Stimulated activated CD8-positive, alpha-beta memory T cell treated with anti-CD3 and anti-CD28 coated beads, Interleukin-4, amount 100 ng/mL, for 24 hours (primary cell): ENCODE measurements at regions not wholly inside any gene's neighbourhood (a gene's known extent, or its start where the extent isn't known, plus 50 kb on each side); places are given as distances from the start of the nearest gene placed in this dataset.
"Not testable (repeated sequence)": the region's sequence is repeated elsewhere in the genome, so short reads cannot be mapped to it uniquely, and the experiment has no call there.

ENCODE experiments used
- DNase-seq: peaks from one replicate; pipeline ENCODE4 v3.0.0-alpha.2; 2020; ENCODE audit warnings: low read depth

DNA sequence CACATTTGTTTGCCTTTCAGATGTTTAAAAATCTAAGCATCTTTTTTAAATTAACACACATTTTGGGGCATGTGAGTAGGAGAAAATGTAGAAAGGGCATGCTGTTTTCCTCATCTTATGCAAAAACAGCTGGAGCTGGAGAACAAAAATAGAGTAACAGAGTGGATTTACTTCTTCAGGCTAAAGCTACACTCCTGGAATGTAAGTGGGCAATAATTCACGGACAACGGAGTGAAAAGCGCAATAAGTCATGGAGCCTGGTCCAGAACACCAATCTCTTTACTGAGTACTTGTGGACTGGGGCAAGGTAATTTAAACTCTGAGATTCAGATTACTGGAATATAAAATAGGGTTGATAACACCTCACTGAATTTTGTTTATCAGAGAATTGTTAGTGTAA lies 1018.8 kb upstream of the HS3ST1 start:
- no peak for DNase-seq

DNA sequence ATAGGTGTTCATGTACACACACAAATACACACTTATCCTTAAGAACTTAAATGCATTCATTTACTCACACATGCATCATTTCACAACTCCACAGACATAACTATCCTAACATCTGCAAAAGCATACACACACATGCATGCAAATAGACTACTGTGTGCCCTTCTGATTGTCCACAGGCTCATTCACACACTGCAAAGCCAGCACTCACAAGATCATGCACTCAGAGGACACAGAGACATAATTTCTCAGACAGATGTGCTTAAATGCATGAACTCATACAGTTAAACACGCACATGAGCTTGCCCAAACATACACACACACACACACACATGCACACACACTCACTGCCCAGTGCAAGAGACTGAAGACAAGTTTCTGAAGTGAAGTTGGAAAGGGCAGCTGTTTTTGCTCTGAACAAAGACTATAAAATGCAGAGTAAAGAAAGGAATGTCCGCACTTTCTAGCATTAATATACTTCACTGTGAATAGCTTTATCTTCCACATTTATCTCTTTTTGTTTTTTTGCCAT lies 1018.0 kb upstream of the HS3ST1 start:
- no peak for DNase-seq

DNA sequence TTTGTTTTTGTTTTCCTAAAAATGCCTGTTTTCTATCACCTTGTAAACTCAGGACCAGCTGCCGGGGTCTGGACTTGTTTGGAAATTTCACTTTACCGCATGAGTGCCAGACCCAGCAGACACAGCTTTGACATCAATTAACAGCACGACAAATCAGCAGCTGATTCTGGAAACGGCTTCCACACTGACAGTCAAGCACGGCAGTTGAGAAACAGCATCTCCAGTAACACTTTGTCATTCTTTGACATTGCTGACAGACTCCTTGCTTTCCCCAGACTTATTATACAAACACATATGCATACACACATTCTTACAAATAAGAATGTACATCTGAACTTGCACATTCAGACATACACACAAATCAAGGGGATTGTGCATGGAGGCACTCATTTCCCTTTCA lies 1017.6 kb upstream of the HS3ST1 start:
- DNase-seq: no peak

DNA sequence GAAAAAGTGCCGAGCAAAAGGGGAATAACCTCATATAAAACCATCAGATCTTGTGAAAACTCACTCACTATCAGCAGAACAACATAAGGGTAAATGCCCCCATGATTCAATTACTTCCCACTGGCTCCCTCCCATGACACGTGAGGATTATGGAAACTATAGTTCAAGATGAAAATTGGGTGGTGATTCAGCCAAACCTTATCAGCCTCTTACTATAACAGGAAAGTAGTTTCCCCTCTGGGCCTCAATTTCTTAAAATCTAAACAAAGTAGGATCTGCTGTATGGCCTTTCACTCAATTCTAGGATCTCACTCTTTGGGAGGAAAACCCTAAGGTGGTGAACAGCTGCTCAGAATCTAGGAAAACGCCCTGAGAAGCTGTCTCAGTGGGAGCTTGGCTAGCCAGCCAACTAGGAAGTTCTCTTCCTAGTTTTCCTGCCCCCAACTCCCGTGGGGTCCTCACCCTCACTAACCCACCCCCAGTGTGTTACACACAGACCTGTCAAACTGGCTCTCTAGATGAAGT lies 1017.1 kb upstream of the HS3ST1 start:
- no peak for DNase-seq

DNA sequence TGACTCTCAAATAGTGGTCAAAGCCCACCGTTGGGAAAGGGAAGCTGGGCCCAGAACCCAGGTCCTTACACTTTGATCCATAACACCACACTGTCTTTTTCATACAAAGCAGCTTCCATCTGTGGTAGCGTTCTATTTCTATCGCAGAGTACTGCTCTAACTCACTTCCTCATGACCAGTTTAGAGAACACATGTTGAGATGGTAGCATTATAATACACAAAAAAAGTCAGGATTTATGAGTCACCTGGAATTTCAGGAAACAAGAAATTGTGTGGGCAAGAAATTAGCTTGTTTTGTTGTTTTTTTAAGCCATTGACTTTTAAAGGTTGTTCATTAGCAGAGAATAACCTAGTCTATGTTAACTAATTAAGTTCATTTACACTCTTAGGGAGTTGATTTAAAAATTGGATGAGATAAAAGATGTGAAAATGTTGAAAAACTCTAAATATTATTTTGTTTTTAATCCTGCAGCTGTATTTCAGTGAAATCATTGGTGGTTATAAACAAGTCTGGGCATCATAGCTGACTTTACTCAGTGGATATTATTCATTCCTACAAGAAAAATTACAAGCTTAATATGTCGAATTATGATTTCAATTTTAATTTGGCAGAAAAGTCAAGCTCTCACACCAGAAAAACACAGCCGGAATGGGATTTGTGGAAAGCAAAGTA lies 1011.1 kb upstream of the HS3ST1 start:
- no peak for DNase-seq

DNA sequence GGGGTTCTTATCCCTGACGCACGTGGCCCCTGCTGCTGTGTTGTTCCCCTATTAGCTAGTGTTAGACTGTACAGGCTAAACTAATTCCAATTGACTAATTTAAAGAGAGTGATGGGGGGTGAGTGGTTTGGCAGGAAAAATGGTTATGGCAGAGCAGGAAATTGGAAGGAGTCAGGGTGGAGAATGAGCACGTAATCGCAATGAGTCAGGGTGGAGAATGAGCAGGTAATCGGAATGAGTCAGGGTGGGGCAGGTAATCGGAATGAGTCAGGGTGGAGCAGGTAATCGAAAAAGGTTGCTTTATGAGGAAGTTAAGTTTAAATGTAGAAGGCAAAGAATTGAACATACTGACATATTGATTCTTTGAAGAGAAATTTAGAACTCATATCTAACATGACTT lies 1002.6 kb upstream of the HS3ST1 start:
- DNase-seq: not testable (repeated sequence)

DNA sequence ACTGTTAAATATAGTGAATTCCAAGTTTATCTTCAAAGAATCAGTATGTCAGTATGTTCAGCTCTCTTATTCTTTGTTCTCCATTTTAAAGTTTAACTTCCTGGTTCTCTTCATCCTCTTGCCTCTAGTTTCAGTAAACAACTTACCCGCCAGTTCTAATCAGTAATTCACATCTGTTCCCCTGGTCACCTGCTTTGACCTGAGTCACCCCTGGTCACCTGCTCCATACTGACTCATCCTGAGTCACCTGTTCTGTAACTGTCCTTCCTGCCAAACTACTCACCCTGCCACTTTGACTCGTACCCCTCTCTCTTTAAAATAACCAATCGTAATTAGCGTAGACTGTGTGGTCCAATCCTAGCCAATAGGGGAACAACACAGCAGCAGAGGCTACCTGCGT lies 992.7 kb upstream of the HS3ST1 start:
- no peak for DNase-seq

DNA sequence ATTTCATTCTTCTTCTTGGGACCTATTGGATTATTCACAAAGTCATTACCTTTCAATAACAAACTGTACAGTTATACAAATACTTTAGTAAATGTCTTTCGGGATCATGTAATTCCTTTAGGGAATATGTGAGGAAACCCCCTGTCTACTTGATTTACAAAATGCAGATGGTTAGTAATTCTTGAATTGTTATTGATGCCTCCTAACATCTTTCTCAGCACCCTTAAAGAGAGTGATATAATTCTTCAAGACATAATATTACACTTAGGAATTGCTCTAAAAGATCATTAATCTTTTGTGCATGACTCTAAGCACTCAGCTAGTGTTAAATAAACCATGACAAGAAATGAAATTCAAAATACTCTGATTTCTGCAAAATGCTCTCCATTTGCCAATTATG lies 988.1 kb upstream of the HS3ST1 start:
- no peak for DNase-seq

DNA sequence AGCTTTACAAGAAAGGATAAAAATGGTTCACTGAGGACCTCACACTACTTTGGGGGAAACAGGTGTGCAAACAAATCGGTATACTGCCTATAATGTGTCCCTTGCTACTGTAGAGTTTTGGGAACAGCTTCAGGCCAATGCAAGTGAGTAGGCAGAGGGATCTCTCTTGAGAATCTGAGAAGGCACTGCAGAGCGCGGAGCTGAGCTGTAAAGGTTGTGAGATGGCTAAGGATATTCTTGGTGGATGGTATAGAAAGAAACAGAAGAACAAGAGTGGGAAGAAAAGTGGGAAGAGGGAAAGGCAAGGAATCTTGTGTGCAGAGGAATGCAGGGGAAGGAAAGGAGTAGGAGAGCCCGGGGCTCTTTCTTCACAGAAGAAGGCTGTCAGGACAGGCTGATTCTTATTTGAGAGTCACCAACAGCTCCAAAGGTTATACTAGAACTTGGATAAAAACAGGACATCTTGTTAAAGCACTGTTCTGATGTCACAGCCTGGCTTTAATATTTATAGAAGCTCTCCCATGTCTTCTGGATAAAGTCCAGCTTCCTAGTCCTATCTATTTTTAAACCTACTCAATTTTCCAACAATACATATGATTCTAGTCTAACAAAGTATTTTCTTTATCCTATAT lies 985.6 kb upstream of the HS3ST1 start:
- no peak for DNase-seq

DNA sequence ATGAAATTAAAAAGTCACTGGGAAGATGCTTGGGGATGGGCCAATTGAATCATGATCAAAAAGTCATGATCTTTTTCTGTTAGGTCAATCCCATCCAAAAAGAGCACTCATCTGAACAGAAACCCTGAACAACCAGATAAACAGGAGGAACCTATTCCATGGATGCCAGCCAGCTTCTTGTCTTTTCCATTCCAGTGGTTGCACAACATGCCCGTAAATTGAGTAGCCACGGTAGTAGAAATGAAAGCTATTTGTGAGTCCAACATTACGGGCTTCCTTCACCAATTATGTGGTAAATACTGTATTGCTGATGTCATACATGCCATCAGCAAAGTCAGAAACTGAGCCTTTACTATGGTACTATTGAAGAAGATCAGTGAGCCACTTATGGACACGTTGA lies 982.4 kb upstream of the HS3ST1 start:
- no peak for DNase-seq

DNA sequence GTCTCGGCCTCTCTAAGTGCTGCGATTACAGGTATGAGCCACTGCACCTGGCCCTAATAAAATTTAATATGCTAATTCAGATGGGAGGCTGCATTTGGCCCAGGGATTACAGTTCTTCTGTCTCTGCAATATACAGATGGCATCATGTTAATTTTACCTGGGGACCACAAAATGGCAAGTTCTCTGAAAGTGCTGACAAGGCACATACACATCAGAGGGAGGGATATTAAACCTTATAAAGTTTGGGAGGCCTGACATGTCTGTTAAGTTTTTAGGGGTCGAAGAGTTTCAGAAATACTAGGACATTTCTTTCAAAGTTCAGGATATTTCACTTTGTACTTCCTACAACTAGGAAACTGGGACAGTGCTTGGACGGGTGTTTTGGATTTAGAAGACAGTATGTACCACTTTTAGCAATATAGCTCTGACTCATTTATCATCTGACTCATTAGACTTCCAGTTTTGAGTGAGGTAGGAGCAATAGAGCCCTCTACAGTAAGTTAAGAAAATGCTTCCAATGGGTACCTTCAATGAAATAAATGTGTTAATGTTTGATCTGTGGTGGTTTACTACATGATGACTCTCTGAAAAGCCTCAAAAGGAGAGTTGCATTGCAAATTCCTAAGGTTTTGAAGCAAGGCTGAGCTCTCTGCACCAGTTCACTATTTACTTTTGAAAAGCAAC lies 981.0 kb upstream of the HS3ST1 start:
- no peak for DNase-seq

DNA sequence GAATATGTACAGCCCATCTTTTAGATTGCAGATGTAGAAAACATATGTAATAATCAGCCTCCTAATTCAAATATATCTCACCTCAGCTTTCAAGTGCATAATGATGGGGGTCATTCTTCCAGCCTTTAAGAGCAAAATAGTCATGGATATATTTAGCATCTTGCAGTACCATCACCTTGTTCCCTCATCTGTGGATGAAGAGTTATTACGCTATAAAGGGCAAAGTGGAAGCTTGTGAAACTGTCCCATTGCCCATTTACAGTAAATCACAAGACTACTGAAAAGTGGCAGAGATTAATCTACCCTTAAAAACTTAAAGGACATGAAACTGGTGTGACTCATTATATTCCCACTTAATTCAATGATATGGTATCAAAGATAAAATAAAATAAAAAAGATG lies 979.7 kb upstream of the HS3ST1 start:
- no peak for DNase-seq

DNA sequence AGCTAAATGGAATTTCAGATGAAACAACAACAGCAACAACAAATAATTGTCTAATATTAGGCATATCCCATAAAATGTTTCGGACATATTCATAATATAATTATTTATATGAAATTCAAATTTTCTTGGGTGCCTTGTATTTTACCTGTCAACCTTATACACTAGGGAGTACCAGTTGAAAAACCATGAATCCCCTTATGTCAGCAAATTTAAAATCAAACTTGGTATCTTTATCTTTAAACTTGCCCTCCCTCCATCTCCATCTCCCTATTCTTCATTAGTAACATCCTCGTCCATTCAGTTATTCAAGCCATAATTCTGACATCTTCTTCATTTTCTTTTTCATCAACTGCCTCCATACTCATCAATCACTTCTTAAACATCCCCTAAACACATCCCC lies 974.5 kb upstream of the HS3ST1 start:
- no peak for DNase-seq

DNA sequence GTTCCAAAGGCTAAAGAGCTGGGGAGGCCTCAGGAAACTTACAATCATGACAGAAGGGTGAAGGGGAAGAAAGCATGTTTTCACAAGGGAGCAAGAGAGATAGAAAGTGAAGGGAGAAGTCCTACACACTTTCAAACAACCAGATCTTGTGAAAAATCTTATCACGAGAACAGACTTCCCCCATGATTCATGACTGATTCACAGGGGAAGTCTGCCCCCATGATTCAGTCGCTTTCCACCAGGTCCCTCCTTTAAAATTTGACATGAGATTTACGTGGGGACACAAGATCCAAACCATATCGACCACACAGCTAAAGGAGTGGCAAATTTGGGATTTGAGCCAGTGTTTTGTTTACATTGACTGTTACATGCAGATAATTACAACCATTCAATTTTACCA lies 971.1 kb upstream of the HS3ST1 start:
- DNase-seq: no peak

DNA sequence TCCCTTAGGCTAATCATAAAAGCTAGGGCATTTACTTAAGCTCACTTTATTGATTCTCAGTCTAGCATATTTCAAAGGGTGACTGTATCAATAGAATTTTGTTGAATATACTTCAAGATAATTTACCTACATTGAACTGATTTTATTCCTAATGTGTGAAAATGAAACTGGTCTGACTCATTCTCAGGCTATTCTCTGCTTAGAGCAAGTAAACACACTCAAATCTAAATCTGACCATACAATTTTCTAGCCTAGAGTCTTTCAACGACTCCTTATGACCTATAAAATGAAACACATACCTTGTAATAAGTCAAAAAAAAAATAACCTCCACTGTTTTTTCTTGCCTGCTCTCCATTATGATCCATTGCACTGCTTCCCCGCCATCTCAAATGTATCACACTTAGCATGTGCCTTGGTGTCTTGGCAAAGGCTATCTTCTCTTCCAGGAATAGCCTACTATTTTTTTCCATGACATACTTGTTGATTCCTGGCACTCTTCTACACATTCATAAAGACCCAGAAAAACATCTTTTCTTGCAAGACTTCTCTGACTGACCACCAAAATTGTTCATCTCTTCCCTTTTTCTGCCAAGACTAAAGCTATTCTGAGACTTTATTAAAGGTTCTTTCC lies 965.1 kb upstream of the HS3ST1 start:
- no peak for DNase-seq

DNA sequence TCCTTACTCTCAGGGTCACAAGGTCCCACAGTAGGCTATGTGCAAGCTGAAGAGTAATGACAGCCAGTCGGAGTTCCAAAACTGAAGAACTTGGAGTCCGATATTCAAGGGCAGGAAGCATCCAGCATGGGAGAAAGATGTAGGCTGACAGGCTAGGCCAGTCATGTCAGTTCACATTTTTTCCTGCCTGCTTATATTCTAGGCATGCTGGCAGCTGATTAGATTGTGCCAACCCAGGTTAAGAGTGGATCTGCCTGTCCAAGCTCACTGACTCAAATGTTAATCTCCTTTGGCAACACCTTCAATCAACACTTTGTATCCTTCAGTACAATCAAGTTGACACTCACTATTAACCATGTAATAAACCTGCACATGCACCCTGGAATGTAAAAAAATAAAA lies 960.9 kb upstream of the HS3ST1 start:
- DNase-seq: no peak

DNA sequence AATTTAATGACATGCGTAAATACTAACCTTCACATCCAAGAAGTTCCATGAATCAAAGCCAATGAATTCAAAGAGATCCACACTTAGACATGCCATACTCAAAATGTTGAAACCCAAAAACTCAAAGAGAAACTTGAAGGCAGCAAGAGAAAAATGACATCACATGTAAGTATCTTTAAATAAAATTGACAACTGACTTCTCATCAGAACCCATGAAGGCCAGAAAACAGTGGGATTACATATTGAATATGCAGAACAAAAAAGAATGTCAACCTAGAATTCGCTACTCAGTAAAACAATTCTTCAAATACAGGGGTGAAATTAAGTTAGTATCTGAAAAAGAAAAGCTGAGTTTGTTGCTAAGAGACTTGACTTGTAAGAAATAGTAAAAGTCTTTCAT lies 953.9 kb upstream of the HS3ST1 start:
- DNase-seq: no peak

DNA sequence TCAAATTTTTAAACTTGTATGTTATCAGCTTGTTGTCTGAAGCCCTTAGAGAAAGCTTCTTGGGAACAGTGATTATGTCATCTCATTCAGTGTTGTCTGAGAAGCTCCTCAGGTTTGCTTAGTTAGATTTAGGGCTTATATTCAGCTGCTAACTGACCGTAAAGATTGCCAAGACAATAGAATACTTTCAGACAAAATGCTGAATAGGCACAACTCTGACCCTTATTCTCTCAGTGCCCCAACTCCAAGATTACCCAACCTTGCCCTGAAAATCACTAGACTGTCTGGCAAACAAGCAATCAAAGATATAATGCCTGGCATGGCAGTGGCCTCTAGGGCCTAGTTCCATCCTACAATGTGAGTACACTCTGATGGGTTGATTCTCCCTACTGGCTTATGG lies 950.5 kb upstream of the HS3ST1 start:
- no peak for DNase-seq

DNA sequence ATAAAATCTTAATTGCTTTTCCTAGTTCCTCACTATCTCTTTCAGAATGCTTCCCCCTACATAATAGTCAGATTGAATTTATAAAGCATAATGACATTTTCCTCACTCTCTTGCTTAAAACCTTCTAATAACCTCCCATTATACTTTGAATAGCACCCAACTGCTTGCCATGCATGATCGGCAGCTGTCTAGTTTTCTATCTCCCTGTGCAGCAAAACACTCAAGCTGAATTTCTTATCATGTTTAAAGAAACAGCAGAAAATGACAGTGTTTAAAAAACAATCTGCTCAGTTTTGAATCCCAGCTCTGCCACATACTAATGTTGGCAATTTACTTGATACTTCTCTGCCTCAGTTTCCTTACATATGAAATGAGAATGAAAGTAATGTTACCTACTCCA lies 947.1 kb upstream of the HS3ST1 start:
- no peak for DNase-seq

DNA sequence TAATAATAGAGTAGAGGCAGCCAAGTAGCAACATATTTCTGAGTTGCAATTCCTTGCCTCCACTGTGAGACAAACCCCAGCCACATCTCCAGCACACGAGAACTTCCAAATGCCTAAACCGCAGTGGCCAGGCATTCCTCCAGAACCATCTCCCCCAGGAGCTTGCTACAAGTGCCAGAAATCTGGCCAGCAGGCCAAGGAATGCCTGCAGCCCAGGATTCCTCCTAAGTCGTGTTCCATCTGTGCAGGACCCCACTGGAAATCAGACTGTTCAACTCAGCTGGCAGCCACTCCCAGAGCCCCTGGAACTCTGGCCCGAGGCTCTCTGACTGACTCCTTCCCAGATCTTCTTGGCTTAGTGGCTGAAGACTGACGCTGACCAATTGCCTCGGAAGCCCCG lies 937.2 kb upstream of the HS3ST1 start:
- not testable (repeated sequence) for DNase-seq

DNA sequence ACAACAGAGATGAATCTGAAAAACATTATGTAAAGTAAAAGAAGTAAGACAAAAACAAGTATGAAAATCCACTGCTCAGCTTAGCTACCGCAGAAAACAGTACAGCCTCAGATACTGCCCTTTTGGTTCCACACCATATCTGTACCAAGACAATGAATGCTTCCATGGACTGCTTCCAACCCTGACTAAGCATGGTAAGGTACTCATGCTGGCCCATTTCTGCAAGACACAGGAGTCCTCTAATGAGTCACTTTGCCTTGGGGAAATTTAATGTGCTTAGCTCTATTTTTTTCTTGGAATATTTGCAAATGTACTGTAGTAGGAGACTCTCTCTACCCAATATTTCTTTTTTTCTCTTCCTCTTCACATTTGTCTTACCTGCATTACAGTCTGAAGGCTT lies 931.7 kb upstream of the HS3ST1 start:
- DNase-seq: no peak

DNA sequence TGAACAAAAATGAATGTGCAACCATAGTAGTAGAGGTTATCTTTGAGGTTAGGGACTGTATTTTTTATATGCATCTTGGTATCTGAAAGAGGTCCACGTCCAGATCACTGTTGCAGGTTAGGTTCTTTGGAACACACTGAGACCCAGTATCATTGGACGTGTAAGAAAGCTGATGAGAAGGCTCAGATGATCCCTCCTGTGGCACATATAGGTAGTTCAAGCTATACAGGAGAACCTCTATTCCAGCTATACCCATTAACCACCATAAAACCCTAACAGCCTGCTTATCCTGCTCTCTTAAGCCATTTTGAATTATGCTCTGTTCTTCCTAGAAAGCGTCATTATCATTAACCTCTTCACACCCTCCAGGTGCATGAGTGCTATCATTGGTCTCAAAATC lies 930.7 kb upstream of the HS3ST1 start:
- no peak for DNase-seq

DNA sequence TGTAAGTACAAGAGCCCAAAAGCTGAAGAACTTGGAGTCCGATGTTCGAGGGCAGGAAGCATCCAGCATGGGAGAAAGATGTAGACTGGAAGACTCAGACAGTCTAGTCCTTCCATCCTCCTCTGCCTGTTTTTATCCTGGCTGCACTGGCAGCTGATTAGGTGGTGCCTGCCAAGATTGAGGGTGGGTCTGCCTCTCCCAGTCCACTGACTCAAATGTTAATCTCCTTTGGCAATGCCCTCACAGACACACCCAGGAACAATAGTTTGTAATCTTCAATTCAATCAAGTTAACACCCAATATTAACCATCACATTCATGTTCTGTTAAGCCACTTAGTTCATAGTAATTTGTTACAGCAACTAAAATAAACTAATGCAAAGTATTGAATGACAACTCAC lies 904.4 kb upstream of the HS3ST1 start:
- not testable (repeated sequence) for DNase-seq
